SK-N-MC (cell line): ENCODE measurements at regions not wholly inside any gene's neighbourhood (a gene's known extent, or its start where the extent isn't known, plus 50 kb on each side); places are given as distances from the start of the nearest gene placed in this dataset.
A peak's percentile ranks its signal among the peaks of the same experiment; 100 is the strongest.
"Not testable (repeated sequence)": the region's sequence is repeated elsewhere in the genome, so short reads cannot be mapped to it uniquely, and the experiment has no call there.

Source experiments
- DNase-seq: peaks from one replicate; pipeline ENCODE4 v3.0.0-alpha.2; 2011; ENCODE audit warnings: low read depth, low spot score
- H3K27ac ChIP-seq: fragments of 200-600 bp; sonication (generic); 2 replicates; pipeline ENCODE4 v1.5.1; 2016; ENCODE audit warnings: mixed run types
- H3K36me3 ChIP-seq: fragments of 200-600 bp; sonication (generic); 2 replicates; pipeline ENCODE4 v1.6.1; 2017; ENCODE audit warnings: antibody characterized with exemption, low read length, mixed read lengths; ENCODE audit not compliant: insufficient read depth
- H3K4me3 ChIP-seq: fragments of 200-600 bp; sonication (generic); 2 replicates; pipeline ENCODE4 v1.5.1; 2016
- H3K9ac ChIP-seq: fragments of 200-600 bp; sonication (generic); 2 replicates; pipeline ENCODE4 v1.8.0; 2017; ENCODE audit warnings: mixed run types, mixed read lengths; ENCODE audit not compliant: insufficient read length
- H3K9me3 ChIP-seq: fragments of 200-600 bp; sonication (generic); 2 replicates; pipeline ENCODE4 v1.6.1; 2017; ENCODE audit warnings: low read depth, mild to moderate bottlenecking, antibody characterized with exemption, low read length, moderate library complexity, mixed read lengths
- EZH2 ChIP-seq: fragments of 200-600 bp; sonication (generic); IDR thresholded peaks from one replicate; pipeline ENCODE4 v1.6.1; 2017; ENCODE audit warnings: antibody characterized with exemption
- FOXP2 ChIP-seq: optimal IDR thresholded peaks from 2 replicates; pipeline ENCODE3; 2011; ENCODE audit warnings: mild to moderate bottlenecking, moderate library complexity; ENCODE audit not compliant: insufficient read depth; ENCODE audit errors: extremely low read length, control extremely low read depth
- POLR2AphosphoS5 ChIP-seq: IDR thresholded peaks from 2 replicates; pipeline ENCODE4 v1.6.1; 2012; ENCODE audit warnings: mild to moderate bottlenecking, low read depth, low read length, borderline replicate concordance

DNA sequence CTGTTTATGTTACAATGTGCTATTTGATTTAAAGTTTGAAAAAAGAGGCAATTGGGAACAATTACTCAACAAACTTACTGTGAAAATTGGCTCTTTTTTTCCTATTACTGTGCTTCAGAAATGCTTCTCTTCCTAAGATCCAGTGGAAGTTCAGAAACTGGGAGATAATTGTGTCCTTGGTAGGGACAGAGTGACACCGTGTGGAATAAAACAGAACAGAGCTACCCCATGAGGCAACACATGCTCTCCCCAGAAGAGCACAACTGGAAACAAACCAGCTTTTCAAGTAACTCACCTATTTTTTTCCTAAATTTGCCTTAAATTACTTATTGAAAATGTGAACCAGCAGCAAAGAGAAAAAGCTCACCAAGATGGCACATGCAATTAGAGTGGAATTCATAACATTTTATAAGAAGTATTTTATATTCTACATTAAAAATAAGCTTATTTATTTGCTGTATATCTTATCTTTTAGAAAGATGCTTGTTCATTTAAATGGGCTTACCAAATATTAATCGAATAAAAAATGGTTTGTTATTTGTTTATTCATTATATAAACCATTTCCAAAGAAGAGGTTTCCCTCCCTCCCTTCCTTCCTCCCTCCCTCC lies 346.1 kb upstream of the ANKRD30A start:
- peak; percentile 70 for DNase-seq
- H3K27ac ChIP-seq, result peak overlapping the region; percentile 67
- no peak for TF ChIP-seq FOXP2
- no peak for TF ChIP-seq POLR2AphosphoS5
- TF ChIP-seq EZH2, result no peak

DNA sequence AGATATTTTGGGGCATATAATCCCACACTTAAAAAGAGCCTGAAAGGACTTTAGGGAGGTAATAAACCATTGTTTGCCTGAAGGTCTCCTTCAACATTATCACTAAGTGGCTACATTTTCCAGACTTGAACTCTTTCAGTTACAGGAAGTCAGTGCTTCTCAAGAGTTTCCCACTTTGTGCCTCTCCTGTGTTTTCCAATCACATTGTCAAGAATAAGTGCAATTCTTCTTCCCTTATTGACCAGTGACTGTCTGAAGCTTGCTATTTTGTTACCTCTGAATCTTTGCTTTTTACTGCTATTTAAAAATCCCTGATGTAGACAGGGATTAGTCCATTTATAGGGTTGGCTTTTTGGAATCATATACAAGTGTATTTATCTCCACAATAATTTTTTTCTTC lies 346.7 kb upstream of the ANKRD30A start:
- Histone ChIP-seq H3K27ac (peak overlapping the region; percentile 67), H3K9ac (no peak overlapping the region), H3K4me3 (no peak overlapping the region), H3K36me3 (no peaks in the 10 kb centered on the region), H3K9me3 (no peaks in the 10 kb centered on the region)
- DNase-seq, result peak; percentile 6
- no peak for TF ChIP-seq POLR2AphosphoS5

More for the DNA sequence above, 346.1 kb upstream of the ANKRD30A start:
- Histone ChIP-seq H3K9me3 (no peaks in the 10 kb centered on the region), H3K36me3 (no peaks in the 10 kb centered on the region), H3K9ac (no peak overlapping the region), H3K4me3 (no peak overlapping the region)

DNA sequence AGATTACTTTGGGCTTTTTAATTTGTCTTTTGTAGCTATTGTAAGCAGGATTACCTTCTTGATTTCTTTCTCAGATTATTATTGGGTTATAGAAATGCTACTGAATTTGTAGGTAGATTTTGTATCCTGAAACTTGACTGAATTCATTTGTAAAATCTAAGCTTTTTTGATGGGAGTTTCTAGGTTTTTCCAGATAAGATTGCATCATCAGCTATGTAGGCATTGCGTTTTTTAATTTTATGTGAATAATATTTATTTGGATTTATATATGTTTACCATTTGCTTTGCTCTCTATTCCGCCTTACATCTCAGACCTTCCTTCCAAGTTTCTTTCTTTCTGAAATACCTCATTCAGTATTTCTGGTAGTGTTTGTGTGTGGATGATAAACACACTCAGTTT lies 351.7 kb upstream of the ANKRD30A start:
- TF ChIP-seq EZH2, result no peak
- no peak for TF ChIP-seq POLR2AphosphoS5
- no peak for TF ChIP-seq FOXP2
- no peak for DNase-seq
- Histone ChIP-seq H3K9me3 (no peaks in the 10 kb centered on the region), H3K9ac (no peak overlapping the region), H3K36me3 (no peaks in the 10 kb centered on the region), H3K27ac (no peak overlapping the region), H3K4me3 (no peak overlapping the region)

DNA sequence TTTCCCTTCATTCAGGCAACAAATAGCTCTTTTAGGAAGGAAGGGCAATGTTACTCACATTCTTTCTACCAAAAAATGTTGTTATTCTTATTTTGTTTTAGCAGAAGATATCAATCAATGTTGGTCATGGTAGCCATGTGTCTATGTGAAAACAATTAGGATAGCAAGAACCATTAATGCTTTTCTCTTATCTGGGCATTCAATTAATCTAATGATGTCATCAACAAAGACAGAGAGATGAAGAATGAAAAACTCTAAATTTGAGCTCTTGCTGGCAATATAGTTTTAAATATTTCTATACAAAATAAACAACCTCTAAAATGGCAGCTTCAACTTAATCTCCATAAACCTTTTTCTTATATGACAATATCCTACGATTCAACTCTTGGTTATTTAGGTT lies 353.7 kb upstream of the ANKRD30A start:
- H3K36me3 ChIP-seq, result no peaks in the 10 kb centered on the region
- no peak overlapping the region for H3K9ac ChIP-seq
- DNase-seq, result no peak
- no peaks in the 10 kb centered on the region for H3K9me3 ChIP-seq
- no peak for TF ChIP-seq POLR2AphosphoS5
- H3K4me3 ChIP-seq, result no peak overlapping the region
- H3K27ac ChIP-seq, result no peak overlapping the region

DNA sequence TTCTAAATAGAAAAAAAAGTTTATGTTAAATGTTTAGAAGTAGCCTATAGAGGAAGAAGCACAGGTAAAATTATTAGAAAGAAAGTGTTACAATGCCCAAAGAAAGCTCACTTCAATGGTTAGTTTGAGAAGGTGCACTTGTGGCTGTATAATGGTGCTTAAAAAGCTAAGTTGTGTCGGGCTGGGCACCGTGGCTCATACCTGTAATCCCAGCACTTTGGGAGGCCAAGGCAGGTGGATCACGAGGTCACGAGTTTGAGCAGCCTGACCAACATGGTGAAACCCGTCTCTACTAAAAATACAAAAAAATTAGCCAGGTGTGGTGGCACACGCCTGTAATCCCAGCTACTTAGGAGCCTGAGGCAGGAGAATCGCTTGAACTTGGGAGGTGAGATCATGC lies 355.7 kb upstream of the ANKRD30A start:
- H3K36me3 ChIP-seq, DNase-seq, H3K4me3 ChIP-seq, H3K27ac ChIP-seq, H3K9ac ChIP-seq, H3K9me3 ChIP-seq: not testable (repeated sequence)

DNA sequence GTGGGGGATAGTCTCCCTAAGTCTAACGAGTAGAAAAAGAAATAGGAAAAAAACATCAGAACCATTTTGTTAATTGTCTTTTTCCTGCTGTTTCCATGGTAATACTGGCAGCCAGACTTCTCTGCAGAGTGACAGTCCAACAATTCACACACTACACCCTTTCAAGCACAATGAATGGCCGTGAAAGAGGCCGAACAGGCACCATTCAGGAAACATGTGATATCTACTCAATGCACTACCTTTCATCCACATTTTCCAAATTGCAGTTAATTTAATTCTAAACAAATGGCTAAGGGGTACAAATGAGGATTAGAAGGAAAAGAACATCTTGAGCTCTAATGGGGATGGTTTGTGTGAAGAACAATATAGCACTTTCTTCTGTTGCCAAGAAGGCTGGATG lies 358.5 kb upstream of the ANKRD30A start:
- TF ChIP-seq POLR2AphosphoS5, result no peak
- no peak for TF ChIP-seq EZH2
- no peak for TF ChIP-seq FOXP2
- no peaks in the 10 kb centered on the region for H3K36me3 ChIP-seq
- H3K9me3 ChIP-seq, result no peaks in the 10 kb centered on the region
- no peak for DNase-seq
- H3K9ac ChIP-seq, result no peak overlapping the region
- H3K27ac ChIP-seq, result no peak overlapping the region
- H3K4me3 ChIP-seq, result no peak overlapping the region

DNA sequence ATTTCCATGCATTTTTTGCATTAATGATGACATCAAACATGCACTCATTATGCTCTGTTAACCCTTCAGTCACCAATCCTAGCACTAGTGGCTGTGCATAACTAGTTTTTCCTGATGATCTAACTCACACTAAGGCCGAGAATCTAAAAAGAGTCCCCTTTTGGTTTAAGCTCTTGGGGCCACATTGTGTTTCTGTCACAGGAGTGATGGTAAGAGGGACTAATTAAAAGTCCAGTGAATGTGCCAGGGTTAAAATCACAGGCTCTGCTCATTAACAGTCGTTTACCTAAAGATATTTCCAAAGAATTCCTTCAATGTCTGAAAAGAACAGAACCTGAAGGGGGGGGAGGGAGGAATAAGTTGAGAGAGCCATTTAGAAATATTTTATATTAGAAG lies 359.0 kb upstream of the ANKRD30A start:
- DNase-seq, result no peak
- no peak overlapping the region for H3K4me3 ChIP-seq
- TF ChIP-seq EZH2, result no peak
- TF ChIP-seq POLR2AphosphoS5, result no peak
- no peak for TF ChIP-seq FOXP2
- H3K9ac ChIP-seq, result no peak overlapping the region
- H3K9me3 ChIP-seq, result no peaks in the 10 kb centered on the region
- no peaks in the 10 kb centered on the region for H3K36me3 ChIP-seq
- H3K27ac ChIP-seq, result no peak overlapping the region; the same call in 1 of the 2 replicates

DNA sequence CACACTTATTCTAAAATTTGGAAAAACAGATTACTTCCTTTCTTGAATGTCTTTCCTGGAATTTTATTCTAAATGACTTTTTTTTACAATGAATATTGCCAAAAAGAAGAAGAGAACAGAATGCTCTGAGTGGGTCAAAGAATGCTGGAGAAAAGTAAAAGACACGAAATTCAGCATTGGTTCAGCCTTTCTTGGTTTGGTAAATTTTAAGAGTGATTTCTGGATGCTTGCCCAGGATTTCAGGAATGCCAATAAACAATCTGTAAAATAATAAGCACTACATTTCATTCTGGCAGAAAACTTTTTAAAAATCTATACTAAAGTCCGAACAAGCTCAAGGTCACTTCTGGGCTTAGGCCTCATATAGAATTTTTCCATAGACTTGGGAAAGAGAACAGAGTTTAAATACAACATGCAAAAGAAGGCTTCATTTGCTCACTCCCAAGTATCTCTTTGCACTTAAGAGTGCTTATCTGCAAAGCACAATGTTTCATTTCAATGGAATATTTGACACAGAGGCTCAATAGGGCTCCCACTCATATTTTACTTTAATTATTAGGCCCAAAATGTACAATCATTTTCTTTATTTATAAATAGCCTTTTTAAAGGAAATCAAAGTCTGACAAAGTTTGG lies 359.5 kb upstream of the ANKRD30A start:
- Histone ChIP-seq H3K9me3 (no peaks in the 10 kb centered on the region), H3K4me3 (peak overlapping the region; percentile 9; the same call in 1 of the 2 replicates), H3K9ac (peak overlapping the region; percentile 37), H3K27ac (peak overlapping the region; percentile 78), H3K36me3 (no peaks in the 10 kb centered on the region)
- peak; percentile 8 for DNase-seq
- TF ChIP-seq FOXP2 (no peak), EZH2 (no peak), POLR2AphosphoS5 (no peak)

DNA sequence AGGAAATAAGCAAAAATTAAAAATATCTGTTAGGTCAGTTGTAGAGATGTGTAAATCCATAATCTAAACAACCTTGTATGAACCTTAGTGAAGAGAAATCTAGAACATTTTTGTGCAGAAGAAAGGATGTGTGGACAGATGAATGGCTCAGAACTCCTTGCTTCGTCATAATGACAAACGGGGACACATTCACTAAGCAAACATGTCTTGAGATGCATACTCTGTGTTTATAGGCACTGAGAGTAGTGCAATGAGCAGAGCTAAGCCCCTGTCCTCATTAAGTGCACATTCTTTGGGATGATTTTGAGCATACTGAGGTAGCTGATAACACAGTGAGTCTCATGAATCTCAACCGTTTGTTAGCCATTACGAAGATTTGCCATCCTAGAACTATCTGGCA lies 360.6 kb upstream of the ANKRD30A start:
- no peak for DNase-seq
- no peak overlapping the region for H3K27ac ChIP-seq
- no peak overlapping the region for H3K9ac ChIP-seq
- no peak for TF ChIP-seq EZH2
- no peak for TF ChIP-seq FOXP2
- no peak for TF ChIP-seq POLR2AphosphoS5
- no peaks in the 10 kb centered on the region for H3K9me3 ChIP-seq
- no peaks in the 10 kb centered on the region for H3K36me3 ChIP-seq
- no peak overlapping the region for H3K4me3 ChIP-seq
